ENCODE measurements at regions not wholly inside any gene's neighbourhood (a gene's known extent, or its start where the extent isn't known, plus 50 kb on each side); places are given as distances from the start of the nearest gene placed in this dataset.

DNA sequence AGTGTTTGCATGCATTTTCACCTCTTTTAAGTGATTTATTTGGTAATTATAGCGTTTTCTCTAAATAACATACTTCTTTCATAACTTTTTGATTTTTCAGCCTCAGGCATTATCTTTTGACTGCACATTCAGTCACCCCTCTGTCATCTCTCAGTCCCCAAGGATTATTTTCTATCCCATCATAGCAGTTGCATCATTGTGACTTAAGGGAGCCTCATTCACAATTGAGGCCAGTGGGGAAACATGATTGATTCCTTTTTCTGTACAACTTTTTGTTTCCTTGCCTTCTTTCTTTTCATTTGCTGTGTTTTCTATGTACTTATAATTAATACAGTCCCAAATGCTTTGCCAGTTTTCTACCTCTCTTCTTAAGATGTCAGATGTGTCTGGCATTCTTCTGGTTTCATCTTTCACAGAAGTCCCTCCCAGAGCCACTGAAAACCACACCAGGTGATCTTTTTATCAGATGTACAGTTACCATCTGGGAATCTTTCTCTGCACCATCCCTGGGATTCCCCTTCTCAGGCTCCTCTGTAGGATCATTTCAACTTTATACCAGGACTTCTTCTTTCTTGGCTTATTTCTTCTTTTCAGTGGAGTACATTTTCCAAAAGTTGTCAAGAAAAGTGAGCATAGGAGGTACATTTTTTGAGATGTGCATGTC, 151.4 kb downstream of the RAP2B start:
- DNase-seq (ENCODE audit: low read depth, low spot score), result no peak

GRCh38 chr3:153314038-153314437, 152.0 kb downstream of the RAP2B start:
- DNase-seq (ENCODE audit: low read depth, low spot score), result no peak

GRCh38 chr3:153315781-153316180, 153.8 kb downstream of the RAP2B start:
- no peak for DNase-seq (ENCODE audit: low read depth, low spot score)

- no peak for DNase-seq (ENCODE audit: low read depth, low spot score)
These were observed 157.9 kb downstream of the RAP2B start for GRCh38 chr3:153319705-153320554.

GRCh38 chr3:153320585-153321128, 158.6 kb downstream of the RAP2B start:
- DNase-seq (ENCODE audit: low read depth, low spot score), result no peak

GRCh38 chr3:153328690-153329089, 166.7 kb downstream of the RAP2B start:
- no peak for DNase-seq (ENCODE audit: low read depth, low spot score)

DNA sequence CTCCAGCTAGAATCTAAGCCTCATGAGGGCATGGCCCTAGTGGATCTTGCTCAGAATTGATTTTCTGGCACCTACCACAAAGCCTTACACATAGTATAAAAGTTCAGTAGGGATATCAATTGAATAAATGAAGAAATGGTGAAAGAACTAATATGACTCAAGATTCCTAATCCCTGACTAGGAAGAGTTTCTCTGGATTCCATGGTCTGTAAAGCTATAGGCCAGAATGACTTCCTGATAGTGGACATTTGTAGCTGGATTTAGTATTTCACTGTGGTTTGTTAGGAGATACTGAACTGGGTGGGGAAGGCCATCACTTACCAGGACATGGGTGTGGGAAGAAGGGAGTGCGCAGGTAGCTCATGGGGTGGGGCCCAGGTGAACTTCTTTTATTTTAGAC, 168.9 kb downstream of the RAP2B start:
- DNase-seq (ENCODE audit: low read depth, low spot score), result no peak

DNA sequence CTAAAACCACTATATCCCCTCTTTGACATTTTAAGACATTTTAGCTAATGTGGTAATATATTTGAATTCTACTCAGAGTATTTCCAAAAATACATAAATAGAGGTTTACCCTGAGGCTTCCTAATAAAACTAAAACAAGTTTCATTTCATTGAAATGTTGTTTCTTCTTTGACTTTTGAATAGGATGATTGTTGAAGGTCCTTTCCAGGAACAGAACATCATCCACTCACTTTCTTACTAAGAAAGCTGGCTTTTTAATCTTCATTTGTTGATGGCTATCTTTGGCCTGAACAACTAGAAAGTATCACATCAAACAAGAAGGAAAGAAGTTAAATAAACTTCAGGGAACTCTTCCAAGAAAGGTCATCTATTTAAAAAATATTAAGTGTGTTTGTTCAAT, 169.7 kb downstream of the RAP2B start:
- no peak for DNase-seq (ENCODE audit: low read depth, low spot score)

DNA sequence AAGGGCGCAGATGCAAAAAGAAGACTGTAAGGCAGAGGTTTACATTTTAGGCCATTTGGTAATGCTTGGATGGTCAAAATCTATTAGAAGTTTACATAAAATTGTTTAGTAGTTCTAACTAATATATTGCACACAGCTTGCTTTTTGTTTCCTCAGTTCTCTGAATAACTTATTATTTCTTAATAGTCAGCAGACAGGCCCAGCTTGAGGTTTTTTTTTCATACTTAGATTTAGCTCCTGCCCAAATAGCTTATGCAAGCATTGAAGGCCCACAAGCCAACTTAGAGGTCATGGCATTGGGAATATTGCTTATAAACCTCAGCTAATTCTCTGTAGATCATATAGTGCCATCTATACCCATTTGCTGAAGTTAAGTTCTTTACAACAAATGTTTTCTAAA, 172.5 kb downstream of the RAP2B start:
- no peak for DNase-seq (ENCODE audit: low read depth, low spot score)

DNA sequence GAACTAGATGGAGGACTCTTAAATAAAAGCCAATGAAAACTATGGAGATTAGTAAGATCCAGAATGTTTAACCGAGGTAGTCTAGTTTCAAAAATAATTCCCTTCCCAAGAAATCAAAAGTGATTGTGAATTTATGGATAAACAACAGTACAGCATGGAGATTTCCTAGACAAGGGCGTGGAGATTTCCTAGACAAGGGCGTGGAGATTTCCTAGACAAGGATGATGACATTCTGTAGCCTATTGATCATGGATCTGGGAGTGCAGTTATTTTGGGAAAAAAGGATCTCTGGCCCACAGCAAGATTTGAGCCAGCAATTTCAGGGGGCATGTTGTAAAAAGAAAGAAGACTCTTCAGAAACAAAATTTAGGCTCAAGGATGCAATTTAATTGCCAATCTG, 175.3 kb downstream of the RAP2B start:
- DNase-seq (ENCODE audit: low read depth, low spot score), result no peak

GRCh38 chr3:153338487-153338886, 176.5 kb downstream of the RAP2B start:
- DNase-seq (ENCODE audit: low read depth, low spot score), result peak; percentile 25

GRCh38 chr3:153339065-153339464, 177.0 kb downstream of the RAP2B start:
- DNase-seq (ENCODE audit: low read depth, low spot score), result no peak

DNA sequence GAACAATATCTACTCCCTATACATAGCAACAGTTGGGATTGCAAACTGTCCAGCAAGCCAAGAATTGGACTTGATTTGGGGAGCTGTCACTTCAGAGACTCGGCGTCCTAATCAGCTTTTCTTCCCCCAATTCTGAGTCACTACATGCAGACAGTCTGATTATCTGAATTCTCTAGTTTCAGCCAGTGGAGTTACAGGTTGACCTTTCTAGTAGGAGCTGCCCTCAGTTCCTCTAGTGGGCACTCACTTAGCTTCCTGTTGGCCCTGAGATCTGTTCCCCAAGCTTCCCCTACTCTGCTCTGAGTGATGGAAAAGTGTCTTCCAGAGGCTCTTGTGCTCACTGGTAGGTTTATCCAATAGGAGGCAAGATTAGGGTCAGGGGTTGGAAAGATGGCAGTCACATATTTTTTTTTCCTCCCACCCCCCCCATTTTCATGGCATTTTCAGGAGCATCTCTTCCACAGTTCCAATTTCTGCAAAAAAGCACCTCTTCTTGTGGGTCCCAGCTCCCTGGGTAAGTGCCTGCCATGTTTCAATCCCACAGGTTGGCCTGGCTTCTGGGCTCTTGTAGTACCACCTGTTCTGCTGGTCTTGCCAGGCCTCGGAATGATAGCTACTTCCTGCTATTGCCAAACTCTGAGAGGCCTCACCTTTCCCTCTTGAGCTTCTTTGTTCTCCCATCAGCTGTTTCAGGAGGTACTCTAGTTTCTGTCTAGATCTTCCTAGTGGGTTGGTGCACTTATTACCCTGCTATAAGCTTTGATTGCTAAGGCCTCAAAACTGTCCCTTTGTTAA, 182.2 kb downstream of the RAP2B start:
- DNase-seq (ENCODE audit: low read depth, low spot score), result no peak

DNA sequence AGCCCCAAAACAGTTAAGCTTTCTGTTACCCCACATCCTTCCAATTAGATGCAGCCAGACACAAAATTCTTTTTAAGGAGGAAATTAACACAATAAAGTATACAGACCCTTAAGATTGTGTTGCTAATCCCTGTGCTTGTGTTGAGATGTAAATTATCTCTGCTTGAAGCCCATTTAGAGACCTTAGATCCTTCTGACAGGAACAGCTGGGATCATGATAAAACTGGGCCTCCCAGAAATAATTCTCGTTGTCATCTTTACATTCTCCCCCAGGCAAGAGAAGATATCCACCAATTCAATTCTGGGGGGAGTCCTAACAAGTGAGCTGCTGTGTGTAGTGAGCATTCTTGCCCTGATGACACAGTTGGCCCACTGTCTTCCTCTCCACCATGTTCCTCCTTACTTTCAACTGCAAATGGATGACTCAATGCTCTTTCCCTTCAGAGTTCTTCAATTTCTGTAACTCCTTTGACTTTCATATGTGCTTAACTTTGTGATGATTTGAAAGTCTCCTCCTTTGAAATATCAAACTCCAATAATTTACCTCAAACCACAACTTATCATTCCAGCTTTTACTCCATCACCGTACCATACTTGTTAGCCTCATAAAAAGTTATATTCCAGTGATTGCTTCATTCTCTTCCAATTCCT, 186.6 kb downstream of the RAP2B start:
- no peak for DNase-seq (ENCODE audit: low read depth, low spot score)

GRCh38 chr3:153349108-153349499, 187.1 kb downstream of the RAP2B start:
- no peak for DNase-seq (ENCODE audit: low read depth, low spot score)

- DNase-seq (ENCODE audit: low read depth, low spot score), result no peak
These were observed 188.4 kb downstream of the RAP2B start for GRCh38 chr3:153350420-153350819.

DNA sequence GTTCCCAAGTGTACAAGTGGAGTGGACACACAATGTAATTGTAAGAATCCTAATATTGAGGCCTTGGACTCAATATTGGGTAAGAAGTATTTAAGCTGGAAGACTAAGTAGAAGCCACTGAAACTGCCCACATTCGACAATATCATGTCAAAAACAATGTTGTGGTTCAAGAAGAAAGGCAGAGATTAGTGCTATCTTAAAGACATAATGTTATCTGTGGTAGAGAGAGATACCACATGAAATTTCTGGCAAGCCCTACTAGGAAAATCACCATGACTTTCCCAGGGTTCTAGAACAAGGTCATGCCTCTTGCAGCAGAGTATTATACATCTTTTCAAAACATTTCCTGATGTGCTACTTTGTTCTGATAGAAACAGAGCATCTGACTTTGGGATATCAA, 192.6 kb downstream of the RAP2B start:
- no peak for DNase-seq (ENCODE audit: low read depth, low spot score)

GRCh38 chr3:153355559-153355958, 193.5 kb downstream of the RAP2B start:
- no peak for DNase-seq (ENCODE audit: low read depth, low spot score)

- DNase-seq (ENCODE audit: low read depth, low spot score), result no peak
These were observed 194.9 kb downstream of the RAP2B start for GRCh38 chr3:153356908-153357307.

GRCh38 chr3:153357436-153357835, 195.4 kb downstream of the RAP2B start:
- no peak for DNase-seq (ENCODE audit: low read depth, low spot score)

DNA sequence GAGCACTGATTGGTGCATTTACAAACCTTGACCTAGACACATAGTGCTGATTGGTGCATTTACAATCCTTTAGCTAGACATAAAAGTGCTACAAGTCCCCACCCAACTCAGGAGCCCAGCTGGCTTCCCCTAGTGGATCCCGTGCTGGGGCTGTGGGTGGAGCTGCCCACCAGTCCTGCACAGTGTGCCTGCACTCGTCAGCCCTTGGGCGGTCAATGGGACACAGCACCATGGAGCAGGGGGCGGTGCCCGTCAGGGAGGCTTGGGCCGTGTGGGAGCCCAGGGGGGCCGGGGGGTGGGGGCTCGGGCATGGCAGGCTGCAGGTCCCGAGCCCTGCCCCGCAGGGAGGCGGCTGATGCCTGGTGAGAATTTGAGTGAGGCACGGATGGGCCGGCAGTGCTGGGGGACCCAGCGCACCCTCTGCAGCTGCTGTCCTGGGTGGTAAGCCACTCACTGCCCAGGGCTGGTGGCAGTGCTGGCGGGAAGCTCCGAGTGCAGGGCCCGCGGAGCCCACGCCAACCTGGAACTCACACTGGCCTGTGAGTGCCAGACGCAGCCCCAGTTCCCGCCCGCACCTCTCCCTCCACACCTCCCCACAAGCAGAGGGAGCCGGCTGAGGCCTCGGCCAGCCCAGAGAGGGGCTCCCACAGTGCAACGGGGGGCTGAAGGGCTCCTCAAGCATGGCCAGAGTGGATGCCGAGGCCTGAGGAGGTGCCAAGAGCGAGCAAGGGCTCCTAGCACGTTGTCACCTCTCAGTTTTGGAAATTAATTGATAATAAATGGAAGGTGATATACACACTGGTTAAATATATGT, 207.7 kb downstream of the RAP2B start:
- no peak for DNase-seq (ENCODE audit: low read depth, low spot score)

Measured in brain pericyte (primary cell).